ENCODE measurements at regions not wholly inside any gene's neighbourhood (a gene's known extent, or its start where the extent isn't known, plus 50 kb on each side); places are given as distances from the start of the nearest gene placed in this dataset.

DNA sequence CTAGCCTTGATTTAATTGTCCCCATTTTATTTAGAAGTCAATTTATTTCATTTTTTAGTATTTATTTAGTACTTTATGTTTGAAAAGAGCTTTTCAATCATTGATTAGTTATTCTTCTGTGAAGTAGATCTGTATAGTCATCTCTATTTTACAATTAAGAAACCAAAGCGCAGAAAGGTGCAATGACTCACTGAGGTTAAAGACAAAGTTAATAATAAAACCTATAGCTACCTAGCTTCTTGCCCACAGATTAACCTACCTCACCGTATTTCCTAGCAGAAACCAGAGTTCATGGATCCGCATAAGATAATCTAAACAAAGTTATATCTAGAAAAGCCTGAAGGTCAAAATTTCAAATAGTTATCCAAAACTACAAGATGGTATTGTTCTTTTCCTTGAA lies 176.4 kb downstream of the GRIN2B start:
- TF ChIP-seq RAD21 (IDR thresholded peaks at IDR 0.05; ENCODE audit: low read depth), result no peak
- no peak for TF ChIP-seq EZH2phosphoT487 (IDR thresholded peaks at IDR 0.05; ENCODE audit: borderline replicate concordance)
- TF ChIP-seq CTCF (IDR thresholded peaks at IDR 0.05 in 2 of 3, conservative IDR thresholded peaks at IDR 0.05 in 1 of 3; ENCODE audit: borderline replicate concordance in 1 of 3, insufficient read depth in 1 of 3, low read depth in 2 of 3, low read length in 2 of 3), result no peak
- no peak for TF ChIP-seq POLR2A (IDR thresholded peaks at IDR 0.05; ENCODE audit: borderline replicate concordance, extremely low read depth, insufficient read depth, insufficient read length)
- no peak for TF ChIP-seq FOSL1 (IDR thresholded peaks at IDR 0.05; ENCODE audit: low read depth)
- TF ChIP-seq, protein P1, sequence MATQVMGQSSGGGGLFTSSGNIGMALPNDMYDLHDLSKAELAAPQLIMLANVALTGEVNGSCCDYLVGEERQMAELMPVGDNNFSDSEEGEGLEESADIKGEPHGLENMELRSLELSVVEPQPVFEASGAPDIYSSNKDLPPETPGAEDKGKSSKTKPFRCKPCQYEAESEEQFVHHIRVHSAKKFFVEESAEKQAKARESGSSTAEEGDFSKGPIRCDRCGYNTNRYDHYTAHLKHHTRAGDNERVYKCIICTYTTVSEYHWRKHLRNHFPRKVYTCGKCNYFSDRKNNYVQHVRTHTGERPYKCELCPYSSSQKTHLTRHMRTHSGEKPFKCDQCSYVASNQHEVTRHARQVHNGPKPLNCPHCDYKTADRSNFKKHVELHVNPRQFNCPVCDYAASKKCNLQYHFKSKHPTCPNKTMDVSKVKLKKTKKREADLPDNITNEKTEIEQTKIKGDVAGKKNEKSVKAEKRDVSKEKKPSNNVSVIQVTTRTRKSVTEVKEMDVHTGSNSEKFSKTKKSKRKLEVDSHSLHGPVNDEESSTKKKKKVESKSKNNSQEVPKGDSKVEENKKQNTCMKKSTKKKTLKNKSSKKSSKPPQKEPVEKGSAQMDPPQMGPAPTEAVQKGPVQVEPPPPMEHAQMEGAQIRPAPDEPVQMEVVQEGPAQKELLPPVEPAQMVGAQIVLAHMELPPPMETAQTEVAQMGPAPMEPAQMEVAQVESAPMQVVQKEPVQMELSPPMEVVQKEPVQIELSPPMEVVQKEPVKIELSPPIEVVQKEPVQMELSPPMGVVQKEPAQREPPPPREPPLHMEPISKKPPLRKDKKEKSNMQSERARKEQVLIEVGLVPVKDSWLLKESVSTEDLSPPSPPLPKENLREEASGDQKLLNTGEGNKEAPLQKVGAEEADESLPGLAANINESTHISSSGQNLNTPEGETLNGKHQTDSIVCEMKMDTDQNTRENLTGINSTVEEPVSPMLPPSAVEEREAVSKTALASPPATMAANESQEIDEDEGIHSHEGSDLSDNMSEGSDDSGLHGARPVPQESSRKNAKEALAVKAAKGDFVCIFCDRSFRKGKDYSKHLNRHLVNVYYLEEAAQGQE (IDR thresholded peaks at IDR 0.05; ENCODE audit: low read depth), result no peak
- TF ChIP-seq POLR2AphosphoS5 (IDR thresholded peaks at IDR 0.05; ENCODE audit: low read depth, low read length), result no peak
- TF ChIP-seq ZBTB33 (IDR thresholded peaks at IDR 0.05; ENCODE audit: extremely low read depth, insufficient replicate concordance, low read length), result no peak
- TF ChIP-seq ELF1 (IDR thresholded peaks at IDR 0.05; ENCODE audit: borderline replicate concordance, low read depth), result no peak
- TF ChIP-seq JUND (IDR thresholded peaks at IDR 0.05), result no peak
- no peak for TF ChIP-seq ZFX (IDR thresholded peaks at IDR 0.05)
- no peak for TF ChIP-seq ZNF274 (IDR thresholded peaks at IDR 0.05; ENCODE audit: low read depth, low read length)
- TF ChIP-seq, protein P2, sequence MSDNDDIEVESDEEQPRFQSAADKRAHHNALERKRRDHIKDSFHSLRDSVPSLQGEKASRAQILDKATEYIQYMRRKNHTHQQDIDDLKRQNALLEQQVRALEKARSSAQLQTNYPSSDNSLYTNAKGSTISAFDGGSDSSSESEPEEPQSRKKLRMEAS (IDR thresholded peaks at IDR 0.05), result no peak

Data from HCT116 (cell line).